Activated CD4-positive, alpha-beta T cell treated with anti-CD3 and anti-CD28 coated beads, Interleukin-10, Interleukin-2, amounts not matched to agents 100 ng/mL and 50 ng/mL, durations not matched to agents 16 hours and 8 hours (primary cell): ENCODE measurements at regions not wholly inside any gene's neighbourhood (a gene's known extent, or its start where the extent isn't known, plus 50 kb on each side); places are given as distances from the start of the nearest gene placed in this dataset.
"Not testable (repeated sequence)": the region's sequence is repeated elsewhere in the genome, so short reads cannot be mapped to it uniquely, and the experiment has no call there.

ENCODE experiments used
- DNase-seq: peaks from one replicate; pipeline ENCODE4 v3.0.0-alpha.2; 2020

DNA sequence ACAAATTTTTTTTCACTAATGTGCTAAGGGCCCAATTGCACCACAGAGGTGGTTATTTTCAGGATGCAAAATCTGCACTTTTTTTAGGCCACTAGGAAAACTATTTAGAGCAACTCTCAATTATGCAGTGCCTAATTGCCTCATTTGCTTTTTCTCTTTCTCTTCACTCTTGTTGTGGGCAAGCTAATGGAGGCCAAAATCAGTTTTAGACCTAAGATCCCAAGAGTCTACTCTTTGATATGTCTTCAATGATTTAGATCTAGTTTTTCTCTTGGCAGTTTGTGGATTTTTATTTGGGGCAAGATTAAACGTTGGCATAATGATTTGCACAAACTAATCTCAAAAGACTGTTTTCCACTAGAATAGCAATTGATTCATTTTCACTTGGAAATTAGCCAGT lies 1996.9 kb downstream of the LRRC4C start:
- DNase-seq = no peak

DNA sequence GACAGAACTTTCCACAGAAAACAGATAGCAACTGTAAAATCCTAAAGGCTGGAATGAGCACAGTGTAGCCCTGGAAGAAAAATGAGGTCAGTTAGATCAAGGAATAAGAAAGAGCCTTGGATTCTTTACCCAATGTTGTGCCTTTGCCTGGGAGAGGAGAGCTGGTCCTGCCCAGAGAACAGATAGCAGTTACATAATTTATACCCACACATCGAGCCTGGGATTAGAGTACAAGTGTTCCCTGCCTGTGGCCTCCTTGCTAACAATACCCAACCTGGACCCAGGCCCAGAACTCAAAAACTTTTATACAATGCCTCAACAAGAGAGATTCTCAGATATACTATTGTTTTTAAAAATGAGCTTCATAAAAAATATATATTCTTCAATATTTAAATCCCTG lies 1998.4 kb downstream of the LRRC4C start:
- no peak for DNase-seq

DNA sequence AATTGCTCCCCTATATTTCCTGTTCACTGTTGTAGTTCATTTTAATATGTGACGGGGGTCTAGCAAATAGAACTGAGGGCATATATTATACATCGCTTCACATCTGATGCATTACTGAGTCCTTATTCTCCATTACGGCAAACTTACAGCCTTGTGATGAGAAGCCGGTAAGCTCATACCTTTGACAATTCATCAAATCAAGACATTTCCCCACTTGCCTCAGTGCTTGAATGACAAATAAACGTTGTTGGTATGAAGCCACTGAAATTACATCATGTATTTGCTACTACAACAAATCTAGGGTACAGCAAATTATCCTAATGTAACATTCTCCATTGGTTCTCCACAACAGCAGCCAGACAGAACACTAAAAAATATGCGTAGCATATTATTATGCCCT lies 1999.8 kb downstream of the LRRC4C start:
- no peak for DNase-seq

DNA sequence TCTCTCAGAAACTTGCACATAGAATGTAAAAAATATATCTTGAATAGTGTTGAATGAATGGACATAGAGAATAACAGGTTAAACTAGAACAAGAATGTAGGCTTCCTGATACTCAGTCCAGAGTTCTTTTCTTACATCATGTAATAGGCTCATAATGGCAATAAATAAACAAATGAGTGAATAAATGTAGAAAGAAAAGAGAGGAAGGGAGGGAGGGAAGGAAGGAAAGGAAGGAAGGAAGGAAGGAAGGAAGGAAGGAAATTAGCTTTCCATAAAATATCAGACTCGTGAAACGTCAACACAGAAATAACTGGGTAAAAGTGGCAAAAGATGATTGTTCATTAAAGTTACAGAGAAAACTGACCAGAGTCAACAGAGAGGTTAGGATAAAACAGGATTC lies 2001.0 kb downstream of the LRRC4C start:
- DNase-seq = no peak

DNA sequence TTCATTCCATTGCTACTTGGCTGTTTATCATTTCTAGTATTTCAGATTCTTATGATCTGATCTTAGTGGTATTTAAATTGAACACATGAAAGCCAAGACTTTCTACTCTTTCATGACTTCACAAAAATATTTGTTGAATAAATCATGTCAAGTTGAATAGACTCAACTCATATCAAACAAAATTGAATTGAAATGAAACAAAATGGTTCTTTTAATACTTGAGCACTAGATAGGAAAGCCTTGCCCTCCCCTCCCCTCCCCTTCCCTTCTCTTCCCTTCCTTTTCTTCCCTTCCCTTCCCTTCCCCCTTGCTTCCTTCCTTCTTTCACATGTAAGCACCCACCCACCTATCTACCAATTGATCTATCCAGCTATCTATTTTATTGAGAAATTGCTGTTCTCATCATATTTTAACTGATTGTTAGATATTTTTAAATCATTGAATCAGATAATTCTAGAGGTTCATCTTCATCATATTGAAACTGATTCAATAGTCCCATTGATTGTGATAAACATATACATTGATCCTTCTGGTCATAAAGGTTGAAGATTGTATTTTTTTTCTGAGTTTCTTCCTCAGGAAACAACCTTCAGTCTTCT lies 2015.9 kb downstream of the LRRC4C start:
- DNase-seq = no peak

DNA sequence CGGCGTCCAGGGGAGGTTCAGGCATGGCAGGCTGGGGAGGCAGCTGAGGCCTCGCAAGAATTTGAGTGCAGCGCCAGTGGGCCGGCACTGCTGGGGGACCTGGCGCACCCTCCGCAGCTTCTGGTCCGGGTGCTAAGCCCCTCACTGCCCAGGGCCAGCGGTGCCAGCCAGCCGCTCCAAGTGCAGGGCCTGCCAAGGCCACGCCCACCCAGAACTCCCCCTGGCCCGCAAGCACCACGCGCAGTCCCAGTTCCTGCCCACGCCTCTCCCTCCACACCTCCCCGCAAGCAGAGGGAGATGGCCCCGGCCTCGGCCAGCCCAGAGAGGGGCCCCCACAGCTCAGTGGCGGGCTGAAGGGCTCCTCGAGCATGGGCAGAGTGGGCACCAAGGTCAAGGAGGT lies 2017.3 kb downstream of the LRRC4C start:
- DNase-seq = no peak

DNA sequence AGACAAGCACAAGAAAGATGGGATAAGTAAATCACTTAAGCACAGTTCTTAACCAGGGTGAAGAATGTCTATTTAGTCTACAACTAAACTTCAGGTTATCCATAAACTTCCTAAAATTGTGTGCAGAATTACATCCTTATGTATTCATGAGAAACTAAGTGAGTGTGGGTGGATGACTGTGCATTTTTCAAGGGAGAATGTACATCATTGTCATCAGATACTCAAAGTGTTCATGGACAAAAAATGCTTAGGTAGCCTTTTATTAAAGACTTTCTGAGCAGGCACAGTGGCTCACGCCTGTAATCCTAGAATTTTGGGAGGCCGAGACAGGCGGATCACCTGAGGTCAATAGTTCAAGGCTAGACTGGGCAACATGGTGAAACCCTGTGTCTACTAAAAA lies 2023.8 kb downstream of the LRRC4C start:
- no peak for DNase-seq

DNA sequence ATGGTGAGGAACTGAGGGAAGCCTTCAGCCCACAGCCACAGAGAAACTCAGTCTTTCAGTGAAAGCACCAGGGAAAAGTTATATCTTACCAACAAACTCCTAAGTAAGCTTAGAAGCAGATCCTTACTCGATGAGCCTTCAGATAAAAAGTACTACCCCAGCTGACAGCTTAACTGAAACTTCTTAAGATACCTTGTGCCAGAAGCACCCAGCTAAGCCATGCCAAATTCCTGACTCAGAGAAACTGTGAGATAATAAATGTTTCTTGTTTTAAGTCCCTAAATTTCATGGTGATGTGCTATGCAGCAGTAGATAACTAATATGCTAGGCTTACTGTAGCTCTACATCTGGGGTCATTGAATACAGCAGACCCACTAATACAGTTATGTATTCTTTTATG lies 2025.0 kb downstream of the LRRC4C start:
- DNase-seq = no peak

DNA sequence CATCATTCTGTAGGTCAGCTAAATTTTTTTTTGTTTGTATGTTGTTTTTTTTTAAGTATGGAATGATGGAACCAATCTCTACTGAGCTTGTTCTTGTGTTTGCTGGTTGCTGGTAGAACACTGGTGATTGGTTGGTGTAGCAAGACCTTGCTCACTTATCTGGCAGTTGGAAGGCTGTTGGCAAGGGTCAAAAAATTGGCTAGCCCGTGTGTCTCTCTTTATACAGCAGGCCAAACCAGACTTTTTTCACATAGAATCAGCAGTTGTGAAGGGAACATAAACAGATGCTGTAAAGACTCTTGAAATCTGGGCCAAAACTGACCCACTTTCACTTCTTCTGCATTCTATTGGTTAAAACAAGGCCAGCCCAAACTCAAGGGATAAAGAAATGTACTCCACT lies 2026.5 kb downstream of the LRRC4C start:
- DNase-seq = no peak

DNA sequence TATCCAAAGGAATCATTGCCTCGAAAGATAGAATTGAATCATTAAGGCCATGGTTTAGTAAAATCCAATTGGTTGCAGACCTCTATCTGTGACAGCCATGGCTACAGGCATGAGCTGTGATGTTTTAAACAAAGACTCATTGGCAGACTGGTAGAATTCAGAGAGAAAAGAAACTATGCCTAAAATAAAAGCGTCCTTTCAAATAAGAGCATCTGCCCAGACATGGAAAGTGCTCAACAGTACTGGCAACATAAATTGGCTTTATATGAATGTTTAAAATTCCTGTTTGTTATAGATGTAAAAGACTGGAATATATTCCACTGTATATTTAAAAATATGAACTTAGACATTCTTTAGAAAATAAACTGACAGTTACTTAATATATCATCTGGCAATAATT lies 2034.2 kb downstream of the LRRC4C start:
- DNase-seq = no peak

DNA sequence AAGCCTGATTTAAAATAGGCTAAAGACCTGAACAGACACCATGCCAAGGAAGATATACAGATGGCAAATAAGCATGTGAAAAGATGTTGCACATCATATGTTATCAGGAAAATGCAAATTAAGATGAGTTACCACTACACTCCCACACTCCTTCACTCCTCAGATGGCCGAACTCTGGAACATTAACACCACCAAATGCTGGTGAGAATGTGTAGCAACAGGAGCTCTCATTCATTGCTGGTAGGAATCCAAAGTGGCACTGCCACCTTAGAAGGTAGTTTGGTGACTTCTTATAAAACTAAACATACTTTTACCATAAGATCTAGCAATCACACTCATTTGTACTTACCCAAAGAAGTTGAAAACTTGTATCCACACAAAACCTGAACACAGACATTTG lies 2047.3 kb downstream of the LRRC4C start:
- no peak for DNase-seq

DNA sequence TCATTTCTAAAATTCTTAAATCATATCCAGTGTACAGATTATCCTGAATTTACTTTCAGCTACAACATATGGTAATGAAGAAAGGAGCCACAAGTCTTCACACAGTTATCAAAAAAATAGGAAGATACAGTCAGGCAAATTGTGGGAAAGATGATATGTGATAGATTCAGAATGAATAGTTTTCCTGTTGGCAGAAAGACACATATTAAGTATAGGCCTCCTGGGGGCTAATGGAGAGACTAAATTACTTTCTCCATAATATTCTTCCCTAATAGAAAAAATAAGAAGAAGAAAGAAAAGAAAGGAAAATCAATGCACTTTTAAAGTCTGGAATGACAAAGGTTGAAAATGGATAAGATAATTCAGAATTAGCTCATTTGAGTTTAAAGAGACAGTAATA lies 2073.5 kb downstream of the LRRC4C start:
- DNase-seq = no peak

DNA sequence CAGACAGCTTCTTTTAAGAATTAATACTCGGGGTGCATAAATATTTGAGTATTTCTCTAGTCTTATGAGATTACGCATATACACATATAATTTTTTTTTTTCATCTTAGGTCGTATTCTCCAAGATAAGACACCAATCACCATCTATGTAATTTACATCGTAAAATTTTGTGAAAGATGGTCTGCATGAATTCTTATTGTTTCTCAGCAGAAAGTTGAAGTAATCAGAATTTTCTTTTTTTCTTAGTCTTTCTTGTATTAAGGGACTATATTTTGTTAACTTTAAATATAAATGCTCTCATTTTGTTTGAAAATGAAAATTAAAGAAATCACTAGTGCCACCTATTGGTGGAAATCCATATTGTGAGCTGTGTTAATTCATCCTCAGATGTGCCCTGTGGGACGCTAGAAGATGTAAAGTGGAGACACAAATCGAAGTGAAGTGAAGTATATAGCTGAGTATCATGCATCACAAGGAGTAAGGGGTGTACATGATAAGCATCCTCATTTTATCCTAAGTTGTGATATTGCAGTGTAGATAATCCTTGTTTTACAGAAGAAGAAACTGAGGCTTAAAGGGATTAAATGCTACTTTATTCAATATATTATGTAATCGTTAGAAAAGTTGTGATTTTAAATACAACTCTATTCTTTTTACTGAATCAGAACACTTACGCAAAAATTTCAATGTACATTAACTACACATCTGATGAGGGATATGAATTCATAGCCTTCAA lies 2084.3 kb downstream of the LRRC4C start:
- DNase-seq = peak; percentile 34

DNA sequence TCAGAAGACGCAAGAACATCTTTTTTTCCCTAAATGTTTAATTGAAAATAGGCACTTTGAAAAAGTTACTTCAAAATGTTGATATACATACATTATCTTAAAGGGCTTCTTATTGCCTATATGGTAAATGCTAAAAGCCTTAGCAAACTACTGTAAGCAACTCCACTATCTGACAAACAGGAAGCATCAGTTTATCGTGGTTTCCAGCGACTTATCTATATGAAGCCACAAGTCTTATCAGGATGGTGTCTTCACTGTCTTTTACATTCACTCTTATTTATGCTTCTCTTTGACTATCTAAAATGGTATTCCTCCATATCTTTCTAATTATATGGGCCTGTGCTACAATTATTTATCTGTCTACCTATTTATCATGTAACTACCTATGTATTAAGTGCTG lies 2091.9 kb downstream of the LRRC4C start:
- DNase-seq = no peak

DNA sequence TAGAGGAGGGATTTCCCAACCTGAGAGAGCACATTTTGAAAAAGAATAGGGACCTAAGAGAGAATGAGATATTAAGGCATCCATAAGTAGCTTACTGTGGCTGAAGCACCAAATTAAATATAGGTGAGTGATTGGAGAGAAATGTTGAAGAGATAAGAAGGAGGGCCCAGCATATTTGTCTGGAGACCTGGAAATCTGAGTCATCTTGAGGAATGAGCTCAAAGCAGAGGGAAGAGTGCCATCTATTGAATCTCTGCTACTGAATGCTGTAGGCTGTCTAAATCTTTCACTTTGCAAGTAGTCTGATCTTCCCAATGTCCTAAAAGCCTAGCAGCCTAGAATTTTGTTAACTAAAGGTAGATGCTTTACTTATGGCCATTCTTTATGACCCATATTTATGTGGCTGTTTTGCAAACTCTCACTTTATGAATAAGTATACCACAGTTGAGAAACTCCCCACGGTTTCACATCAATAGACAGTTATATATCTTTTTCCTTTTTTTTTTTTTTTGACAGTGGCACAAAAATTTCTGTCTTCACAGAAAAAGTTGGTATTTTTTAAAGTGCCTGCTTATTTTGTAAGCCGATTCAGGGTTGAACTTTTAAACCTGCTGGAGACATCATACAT lies 2093.5 kb downstream of the LRRC4C start:
- DNase-seq = no peak

DNA sequence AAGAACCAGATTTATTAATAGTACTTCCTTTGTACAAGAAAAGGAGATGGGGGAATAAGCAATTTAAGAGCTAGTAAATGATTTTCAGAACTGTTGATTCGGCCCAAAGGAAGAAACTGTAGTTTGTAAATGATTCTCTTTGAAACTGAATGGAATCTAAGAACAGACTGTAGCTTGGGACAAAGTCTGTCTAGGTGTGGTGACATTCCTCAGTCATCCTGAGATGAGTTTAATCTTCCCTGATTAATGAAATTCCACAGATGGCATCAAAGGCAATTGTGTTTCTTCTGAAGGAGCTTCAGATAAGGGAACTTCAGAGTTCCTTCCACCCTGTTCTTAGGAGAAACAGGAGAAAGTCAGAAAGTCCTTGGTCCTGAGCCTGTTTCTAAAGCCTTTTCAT lies 2095.9 kb downstream of the LRRC4C start:
- no peak for DNase-seq

DNA sequence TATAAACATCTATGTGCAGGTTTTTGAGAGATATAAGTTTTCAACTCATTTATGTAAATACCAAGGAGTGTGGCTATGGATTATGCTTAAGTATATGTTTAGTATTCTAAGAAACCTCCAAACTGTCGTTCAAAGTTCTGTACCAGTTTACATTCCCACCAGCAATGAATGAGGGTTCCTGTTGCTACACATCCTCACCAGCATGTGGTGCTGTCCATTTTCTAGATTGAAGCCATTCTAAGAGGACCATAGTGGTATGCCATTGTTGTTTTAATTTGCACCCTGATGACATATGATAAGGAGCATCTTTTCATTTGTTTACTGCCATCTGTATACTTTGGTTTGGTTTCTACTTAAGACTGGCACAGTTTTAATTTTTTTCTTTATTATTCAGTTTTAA lies 2097.9 kb downstream of the LRRC4C start:
- no peak for DNase-seq

DNA sequence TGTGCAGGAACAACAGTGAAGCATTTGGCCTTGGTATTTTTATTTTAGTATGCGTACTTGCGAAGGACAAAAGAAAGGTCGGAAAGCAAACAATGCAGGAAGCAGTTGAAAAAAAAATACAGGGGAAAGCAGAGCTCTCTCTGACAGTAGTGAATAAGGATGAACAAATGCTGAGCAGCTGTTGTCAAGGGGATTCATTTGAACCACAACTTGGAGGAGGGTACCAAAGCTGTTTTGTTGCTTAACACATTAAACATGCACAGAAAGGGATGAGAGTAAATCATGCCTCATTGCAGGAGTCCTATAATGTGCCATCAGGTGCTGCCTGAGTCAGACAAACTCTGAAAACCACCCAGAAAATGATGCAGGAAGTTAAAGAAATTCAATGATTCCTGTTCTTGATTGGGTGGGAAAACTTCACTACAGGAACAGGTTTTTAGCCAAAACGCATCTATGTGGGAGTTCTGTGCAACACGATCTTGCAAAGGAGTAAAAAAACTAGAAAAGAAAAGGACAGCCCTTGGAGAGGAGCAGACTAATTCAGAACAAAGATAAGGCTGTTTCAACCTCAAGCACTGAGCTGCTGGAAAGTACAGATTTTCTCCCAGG lies 2113.5 kb downstream of the LRRC4C start:
- no peak for DNase-seq

DNA sequence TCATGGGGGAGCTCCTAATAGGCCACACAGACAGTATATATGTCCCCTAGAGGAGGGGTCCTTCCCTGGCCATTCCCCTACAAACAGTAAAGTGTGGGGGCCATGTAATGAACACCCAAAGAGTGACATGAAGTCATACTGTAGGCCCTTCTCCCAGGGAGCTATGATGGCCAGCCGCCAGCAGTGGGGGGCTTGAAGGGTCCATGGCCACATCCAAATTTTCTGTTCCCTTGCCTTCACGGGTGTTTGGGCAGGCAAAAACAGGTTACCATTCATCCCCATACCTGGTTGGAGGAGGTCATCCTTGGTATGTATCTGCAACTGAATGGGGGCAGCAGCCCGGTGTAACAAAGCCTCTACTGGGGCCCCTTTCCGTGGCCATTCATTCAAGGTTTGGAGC lies 2118.0 kb downstream of the LRRC4C start:
- DNase-seq = no peak

DNA sequence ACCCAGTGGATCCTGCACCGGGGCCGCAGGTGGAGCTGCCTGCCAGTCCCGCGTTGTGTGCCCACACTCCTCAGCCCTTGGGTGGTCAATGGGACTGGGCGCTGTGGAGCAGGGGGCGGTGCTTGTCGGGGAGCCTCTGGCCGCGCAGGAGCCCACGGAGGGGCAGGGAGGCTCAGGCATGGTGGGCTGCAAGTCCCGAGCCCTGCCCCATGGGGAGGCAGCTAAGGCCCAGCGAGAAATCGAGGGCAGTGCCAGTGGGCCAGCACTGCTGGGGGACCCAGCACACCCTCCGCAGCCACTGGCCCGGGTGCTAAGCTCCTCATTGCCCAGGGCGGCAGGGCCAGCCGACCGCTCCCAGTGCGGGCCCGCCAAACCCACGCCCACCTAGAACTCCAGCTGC lies 2126.4 kb downstream of the LRRC4C start:
- DNase-seq = not testable (repeated sequence)

DNA sequence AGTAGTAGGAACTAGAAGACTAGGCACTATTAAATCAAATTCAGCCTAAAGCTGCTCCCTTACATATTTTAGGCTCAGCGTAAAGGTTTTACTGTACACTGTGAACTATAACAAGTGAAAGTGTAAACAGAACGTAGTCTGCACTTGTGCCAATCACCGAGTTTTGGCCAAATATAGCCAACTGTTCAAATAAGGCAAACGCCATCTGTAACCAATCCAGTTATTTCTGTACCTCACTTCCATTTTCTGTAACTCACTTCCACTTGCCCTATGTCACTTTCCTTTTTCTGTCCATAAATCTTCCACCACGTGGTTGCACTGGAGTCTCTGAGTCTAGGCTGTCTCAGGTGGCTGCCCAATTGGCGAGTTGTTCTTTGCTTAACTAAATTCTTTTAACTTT lies 2132.2 kb downstream of the LRRC4C start:
- DNase-seq = no peak

DNA sequence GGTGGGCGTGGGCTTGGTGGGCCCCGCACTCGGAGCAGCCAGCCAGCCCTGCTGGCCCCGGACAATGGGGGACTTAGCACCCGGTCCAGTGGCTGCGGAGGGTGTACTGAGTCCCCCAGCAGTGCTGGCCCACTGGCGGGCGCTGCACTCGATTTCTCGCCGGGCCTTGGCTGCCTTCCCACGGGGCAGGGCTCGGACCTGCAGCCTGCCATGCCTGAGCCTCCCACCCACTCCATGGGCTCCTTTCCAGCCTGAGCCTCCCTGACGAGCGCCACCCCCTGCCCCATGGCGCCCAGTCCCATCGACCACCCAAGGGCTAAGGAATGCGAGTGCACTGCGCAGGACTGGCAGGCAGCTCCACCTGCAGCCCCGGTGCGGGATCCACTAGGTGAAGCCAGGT lies 2147.6 kb downstream of the LRRC4C start:
- DNase-seq = not testable (repeated sequence)

DNA sequence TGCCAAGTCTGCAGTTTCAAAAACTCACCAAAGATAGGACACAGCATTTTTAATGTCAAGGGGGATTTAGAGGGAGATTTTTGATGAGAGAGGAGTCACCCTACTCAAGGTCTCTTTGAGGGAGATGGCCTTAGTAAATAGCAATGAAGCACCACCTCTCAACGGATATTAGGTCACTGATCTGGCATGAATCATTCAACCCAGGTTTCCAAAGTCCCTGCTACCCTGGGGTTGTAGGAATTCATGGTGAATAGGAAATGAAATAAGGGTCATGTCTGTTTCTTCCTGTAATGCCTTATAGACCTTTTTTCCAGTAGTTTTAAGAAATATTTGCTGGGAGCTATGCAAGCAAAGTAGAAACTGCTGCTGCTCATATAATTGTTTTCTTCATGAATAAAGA lies 2154.9 kb downstream of the LRRC4C start:
- no peak for DNase-seq

DNA sequence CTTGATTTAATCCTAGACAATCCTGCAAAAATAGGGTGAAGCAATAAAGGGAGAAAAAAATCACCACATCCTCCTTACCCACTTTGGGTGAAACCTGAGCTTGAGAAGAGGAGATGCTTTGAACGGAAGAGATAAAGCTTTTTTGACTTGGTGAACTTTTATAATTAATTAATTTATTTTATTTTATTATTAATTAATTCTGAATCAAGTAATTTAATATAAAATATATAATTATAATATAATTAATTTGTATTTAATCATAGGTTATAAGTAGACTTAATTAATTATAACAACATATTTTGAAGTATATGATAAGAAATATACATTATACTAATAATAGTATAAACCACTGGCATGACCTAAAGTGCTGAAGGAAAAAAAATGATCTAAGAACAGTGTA lies 2164.8 kb downstream of the LRRC4C start:
- no peak for DNase-seq
